Forelimb muscle (tissue), 1 donor: ENCODE measurements at regions not wholly inside any gene's neighbourhood (a gene's known extent, or its start where the extent isn't known, plus 50 kb on each side); places are given as distances from the start of the nearest gene placed in this dataset.
"Not testable (repeated sequence)": the region's sequence is repeated elsewhere in the genome, so short reads cannot be mapped to it uniquely, and the experiment has no call there.

Source experiments
- DNase-seq: peaks from one replicate; pipeline ENCODE4 v3.0.0-alpha.2; 2013; ENCODE audit warnings: low read depth

- no peak for DNase-seq
Measured at GRCh38 chr3:127418560-127419147, 130.8 kb upstream of the PRR20G start.

DNA sequence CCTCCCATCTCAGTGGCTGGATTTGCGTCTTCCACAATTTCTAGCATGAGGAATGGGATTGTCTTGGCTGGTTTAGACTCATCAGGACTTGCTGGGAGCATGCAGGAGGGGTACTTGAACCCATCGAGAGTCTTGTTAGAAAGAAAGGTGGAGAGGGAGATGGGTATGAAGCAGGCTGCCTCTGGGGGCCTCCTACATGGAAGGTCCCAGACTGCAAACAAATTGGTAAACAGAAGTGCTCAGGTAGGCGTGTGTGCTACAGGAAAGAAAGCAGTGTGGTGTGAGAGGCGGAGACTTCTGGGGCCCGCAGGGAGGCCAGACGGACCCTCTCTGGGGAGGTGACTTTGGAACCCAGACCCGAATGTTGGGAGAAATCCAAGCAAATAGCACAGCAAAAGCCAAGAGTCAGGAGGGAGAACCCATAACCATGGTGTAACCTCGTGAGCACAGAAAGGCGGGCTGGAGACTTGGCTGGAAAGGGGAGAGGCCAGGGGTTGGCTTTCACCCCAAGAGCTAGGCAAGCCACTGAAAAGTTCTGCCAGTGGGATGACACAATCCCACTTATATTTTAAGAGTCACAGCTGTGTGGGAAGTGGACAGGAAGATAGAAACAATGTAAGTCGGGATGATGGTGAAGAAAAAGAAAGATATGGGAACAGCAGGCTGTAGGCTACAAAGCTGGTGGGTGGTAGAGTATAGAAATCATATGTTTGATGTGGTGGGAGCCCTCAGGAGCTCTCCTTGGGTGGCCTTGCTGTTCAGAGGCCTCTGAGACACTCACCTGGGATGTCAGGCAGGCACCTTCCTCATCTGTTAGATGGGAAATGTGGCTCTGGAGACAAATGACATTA, 130.1 kb upstream of the PRR20G start:
- DNase-seq: no peak

- no peak for DNase-seq
Measured at GRCh38 chr3:127413871-127414270, 126.0 kb upstream of the PRR20G start.

GRCh38 chr3:127413318-127413673, 125.5 kb upstream of the PRR20G start:
- DNase-seq: no peak

DNA sequence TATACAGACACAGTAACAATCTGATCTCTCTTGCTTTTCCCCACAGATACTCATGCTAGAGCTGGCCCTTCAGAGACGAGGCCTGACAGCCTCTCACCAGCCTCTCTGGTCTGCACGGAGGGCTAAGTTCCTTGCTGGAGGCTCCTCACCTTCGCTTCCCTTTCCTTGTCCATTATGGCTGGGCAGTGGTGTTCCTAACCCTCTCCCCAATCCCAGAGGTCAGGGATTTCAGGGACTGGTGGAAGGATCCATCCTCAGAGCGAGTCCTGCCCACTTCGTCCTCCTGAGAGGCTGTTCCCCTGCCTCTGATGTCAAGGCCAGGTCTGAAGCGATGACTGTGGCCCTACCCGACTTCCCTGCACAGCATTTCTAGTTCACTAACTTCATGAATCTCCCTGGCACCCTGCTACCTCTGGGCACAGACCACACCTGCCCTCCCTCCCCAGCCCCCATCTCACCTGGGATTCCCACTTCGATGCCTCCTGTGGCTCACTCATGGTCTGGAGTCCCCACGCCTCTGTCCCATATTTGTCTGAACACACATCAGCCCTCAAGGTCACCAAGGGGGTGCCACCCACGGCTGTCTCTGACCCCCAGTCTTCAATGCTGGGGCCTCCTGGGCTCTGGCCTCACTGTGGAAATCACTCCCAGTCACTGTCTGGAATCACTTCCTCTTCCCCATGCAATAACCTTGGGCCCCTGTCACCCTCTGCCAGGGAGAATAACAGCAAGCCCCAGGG, 124.9 kb upstream of the PRR20G start:
- no peak for DNase-seq

DNA sequence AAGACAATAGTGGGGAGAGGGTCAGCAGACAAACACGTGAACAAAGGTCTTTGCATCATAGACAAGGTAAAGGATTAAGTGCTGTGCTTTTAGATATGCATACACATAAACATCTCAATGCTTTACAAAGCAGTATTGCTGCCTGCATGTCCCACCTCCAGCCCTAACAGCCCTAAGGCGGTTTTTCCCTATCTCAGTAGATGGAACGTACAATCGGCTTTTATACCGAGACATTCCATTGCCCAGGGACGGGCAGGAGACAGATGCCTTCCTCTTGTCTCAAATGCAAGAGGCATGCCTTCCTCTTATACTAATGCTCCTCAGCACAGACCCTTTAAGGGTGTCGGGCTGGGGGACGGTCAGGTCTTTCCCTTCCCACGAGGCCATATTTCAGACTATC, 124.0 kb upstream of the PRR20G start:
- DNase-seq: not testable (repeated sequence)

GRCh38 chr3:127411083-127411727, 123.4 kb upstream of the PRR20G start:
- DNase-seq: no peak

GRCh38 chr3:127410678-127411077, 122.8 kb upstream of the PRR20G start:
- DNase-seq: no peak

GRCh38 chr3:127410137-127410488, 122.3 kb upstream of the PRR20G start:
- DNase-seq: no peak

DNA sequence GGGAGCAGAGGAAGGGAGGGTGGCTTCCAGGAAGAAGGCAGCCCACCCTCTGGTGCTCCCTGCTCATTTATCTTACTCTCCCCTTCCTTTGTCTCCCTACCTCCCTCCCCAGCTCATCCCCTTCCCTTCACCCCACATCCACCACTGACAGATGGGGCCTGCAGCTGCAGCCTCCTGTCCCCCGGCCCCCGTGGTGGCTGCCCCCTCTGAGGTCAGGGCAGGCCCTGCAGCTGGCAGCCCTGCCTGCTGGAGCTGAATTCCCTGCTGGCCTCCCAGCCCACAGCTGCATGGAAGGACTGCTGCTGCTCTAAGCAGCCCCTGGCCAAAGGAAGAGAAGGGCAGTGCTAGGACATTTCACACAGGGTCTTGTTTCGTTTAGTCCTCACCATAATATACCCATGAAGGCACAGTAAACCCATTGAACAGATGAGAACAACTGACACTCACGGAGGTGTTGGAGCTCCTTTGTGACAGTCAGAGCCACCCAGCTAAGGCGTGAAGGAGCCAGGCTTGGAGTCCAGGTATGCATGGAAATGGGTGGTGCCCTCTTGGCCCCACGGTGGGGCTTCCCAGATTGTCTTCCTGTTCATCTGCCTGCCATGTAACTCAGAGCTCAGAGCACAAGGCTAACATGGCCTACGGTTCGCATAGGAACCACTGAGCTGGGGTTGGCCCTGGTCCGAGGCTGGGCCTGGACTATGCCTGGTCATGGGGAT, 121.7 kb upstream of the PRR20G start:
- no peak for DNase-seq

DNA sequence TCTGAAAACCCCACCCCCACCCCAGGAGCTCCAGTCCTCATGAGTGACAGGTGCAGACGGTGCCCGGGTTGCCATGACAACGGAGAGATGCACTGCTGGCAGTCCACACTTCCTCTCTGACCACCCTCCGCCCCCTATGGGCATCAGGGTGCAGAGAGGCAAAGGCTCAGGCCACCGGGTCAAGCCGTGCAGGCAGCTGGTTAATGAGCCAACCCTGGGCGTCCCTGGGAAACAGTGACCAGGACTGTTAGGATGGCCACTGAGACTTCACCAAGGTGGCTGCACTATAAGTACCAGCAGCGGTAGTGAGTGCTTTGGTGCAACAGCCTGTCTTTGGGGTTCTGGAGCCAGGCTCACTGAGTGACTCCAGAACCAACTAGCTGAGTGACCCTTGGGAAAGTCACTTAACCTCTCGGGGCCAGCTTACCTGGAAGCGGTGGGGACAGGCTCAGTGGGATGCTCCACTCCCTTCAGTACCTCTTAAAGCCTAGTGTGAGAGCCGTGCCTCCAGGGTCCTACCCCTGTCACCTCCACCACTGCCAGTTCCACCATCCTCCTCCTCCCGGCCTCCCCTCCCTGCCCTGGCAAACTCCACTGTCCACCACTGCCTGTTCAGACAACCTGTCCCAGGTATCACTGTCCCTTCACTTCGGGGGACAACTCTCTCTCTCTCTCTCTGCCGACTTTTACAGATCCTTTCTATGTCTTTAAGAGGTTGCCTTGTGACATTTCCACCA, 121.0 kb upstream of the PRR20G start:
- no peak for DNase-seq

GRCh38 chr3:127408022-127408683, 120.3 kb upstream of the PRR20G start:
- DNase-seq: no peak

DNA sequence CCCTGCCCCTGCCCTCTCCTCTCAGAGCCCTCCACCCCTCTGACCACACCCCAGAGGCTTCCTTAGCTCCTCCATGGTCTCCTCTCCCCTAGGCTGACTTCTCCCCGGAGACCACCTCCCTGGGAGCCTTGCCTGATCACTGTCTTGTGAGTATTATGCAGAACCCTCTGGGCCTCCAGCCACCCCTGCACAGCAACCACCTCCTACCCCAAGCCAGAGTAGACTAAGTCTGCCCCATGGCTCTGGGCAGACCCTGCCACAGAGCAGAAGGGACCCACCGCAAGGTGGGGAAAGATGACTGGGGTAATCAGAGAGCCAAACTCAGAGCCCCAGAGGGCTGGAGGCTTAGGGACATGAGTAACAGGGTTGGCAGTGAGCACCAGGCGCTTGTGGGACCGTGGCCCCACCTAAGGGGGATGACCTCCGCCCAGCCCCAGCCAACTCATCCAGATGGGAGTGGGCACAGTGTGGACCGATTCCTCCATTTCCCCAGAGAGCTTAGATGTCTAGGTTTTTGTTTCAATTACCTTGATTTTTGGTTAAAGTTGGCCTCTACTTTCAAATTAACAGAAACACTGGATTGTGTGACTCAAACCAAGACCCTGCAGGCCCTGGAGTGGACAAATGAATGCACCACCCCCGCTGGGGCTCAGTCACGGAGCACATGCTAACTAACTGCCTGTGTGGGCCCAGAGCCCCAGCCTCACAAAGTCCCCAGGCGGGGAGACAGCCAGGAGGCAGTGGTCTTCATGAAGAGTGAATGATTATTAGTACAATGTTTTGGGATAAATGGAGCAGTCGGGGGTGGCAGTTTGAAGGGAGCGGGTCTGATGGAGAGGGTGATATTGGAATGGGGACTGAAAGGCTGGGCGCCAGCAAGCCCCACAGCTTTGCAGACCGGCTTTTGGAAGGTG, 119.4 kb upstream of the PRR20G start:
- DNase-seq: no peak

DNA sequence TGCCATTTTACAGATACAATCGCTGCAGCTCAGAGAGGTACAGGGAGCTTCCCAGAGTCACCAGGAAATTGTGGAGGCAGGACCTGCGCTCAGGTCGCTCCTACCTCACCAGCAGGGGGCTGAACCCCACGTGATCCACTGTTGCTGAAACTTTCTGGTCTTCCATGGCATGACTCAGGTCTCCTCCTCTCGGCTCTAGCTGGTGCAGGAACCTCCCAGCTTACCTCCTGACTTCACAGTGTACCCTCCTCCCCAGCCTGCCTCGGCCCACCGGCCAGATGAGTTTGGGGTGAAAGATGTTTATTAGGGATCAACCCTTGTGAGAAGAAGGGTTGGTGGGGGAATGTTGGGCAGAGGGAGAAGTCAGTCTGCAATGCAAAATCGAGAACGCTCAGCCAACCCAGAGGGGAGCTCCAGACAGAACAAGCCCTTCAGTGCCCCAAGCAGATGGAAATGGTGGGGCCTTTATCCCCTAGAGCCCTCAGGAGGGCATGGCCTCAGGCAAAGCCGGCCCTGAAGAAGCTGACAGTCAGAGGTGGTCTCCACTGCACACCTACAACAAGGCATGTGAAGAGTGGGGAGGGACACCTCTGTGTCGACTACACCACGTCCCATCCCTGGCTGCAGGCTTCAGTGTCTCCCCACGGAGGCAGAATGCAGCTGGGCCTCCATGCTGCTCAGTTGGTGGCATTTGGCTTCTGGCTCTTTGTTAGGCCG, 118.6 kb upstream of the PRR20G start:
- DNase-seq: no peak

DNA sequence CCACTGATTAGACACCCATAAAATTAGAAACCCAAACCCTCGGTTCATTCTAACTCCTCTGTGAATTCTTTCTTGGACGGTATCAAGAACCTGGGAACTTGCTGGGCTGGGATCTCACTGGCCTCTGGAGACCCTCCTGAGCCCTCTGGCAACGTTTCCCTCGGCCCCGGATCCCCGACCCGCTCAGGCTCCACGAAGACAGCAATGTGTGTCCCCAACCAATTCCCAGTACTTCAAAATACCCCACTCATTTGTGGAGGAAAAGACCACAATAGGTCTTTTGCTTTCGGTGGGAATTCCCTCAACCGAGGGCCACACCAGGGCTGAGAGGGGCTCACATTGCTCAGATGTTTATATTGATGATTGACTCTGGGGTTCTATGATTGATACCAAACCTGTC, 117.9 kb upstream of the PRR20G start:
- DNase-seq: no peak

DNA sequence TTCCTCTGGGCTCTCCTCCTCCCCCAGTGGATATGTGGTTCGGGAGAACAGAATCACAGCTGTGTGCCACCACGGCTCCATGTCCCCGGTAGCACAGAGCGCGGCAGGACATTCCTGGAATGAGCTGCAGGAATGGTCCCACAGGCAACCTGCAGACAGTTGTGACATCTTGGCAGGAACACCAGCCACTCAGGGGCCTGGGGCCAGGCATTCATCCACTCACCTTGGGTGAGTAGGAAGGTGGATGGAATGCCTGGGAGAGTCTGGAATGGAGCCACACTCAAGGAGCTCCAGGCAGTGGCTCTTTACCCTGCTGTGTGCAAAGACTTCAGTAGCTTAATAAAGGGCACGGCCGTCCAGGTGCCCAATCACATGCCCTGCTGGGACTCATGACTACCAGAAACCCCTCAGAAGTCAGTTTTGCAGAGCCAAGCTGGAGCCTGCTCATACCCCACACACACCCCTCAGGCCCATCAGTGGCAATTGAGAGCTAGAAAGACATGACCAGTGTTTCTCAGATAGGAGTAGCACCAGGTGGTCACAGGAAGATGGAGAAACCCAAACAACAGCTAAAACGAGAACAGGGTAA, 117.3 kb upstream of the PRR20G start:
- no peak for DNase-seq

DNA sequence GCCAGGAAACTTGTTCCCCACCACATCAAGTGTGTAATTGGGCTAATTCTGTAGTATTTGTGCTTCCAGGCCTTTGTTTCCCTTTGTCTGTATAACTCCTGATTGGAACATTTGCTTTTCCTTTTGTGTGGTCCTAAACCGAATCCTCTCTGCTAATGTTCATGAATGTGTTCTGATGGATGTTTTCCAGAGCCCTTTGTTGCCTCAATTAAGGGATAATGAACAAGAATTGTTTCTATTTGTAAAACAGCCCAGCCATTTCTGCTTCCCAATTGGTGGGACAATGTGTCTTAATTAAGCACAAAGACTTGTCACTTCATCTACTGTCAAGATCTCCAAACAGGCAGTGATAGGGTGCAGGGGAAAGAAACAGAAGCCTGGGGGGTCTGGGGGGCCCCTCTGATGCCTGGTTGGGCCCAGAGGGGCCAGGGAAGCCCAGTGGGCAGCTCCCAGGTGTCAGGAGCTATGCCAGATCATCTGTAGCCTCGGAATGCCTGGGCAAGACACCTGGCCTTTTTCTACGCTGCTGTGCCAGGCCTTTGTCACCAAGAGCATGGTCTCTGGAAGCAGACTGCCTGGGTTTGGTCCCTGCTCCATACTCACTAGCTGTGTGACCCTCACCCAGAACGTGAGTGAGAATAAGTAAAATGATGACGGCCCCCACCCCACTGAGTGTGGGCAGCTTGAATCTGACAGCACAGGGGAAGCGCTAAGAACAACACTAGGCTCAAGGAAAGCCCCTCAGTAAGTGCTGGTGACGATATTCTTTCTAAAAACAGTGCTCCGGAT, 116.6 kb upstream of the PRR20G start:
- DNase-seq: no peak

DNA sequence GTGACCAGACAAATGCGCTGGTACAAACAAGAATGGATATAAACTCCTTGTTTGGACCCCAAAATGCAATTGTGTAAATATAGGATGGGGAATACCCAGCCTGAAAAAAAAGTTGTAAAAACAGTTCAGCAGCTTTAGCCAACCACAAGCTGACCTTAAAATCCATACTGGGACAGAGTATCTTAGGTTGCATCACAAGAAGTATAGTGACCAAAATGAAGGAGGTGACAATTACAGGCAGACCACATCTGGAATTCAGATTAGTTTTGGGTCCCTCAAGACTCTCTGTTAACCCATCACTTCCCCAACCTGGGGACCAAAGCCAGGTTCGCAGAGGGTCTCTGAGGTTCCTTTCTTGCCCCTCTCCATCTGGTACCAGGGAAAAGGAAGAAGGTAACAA, 115.9 kb upstream of the PRR20G start:
- DNase-seq: no peak
